Keratinocyte (primary cell): ENCODE measurements at regions not wholly inside any gene's neighbourhood (a gene's known extent, or its start where the extent isn't known, plus 50 kb on each side); places are given as distances from the start of the nearest gene placed in this dataset.

Source experiments
- EZH2 ChIP-seq: IDR thresholded peaks from one replicate; pipeline ENCODE4 v1.6.1; 2012; ENCODE audit warnings: inconsistent platforms, mild to moderate bottlenecking, low read length, moderate library complexity
- TF ChIP-seq, protein P1 (sequence below), 3 experiments: IDR thresholded peaks in 1 of 3; conservative IDR thresholded peaks in 1 of 3; optimal IDR thresholded peaks in 1 of 3; 2 replicates in 2 of 3; 3 replicates in 1 of 3; pipeline versions ENCODE3 to v1.5.1; 2011; ENCODE audit warnings: low read length in 3 of 3, mild to moderate bottlenecking in 3 of 3, moderate library complexity in 2 of 3, control low read depth in 1 of 3, inconsistent platforms in 1 of 3; ENCODE audit not compliant: insufficient read depth in 2 of 3; ENCODE audit errors: extremely low read depth in 1 of 3

DNA sequence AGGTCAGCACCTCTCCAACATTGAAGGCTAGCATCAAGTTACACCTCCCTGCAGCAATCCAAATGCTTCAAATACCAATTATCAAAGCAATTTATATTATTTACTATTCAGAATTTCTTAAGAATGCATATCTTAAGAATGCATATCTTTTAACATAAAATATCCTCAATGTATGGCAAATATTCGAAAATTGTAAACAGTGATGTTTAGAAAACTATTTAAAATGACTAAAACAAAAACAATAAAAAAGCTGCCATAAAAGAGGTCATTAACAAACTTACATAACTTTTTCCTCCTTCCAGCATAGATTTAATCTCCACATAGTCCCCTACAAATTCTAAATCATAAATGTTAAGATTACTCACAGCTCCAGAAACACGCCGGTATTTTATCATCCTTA is 85.1 kb upstream of the SOX6 start:
- TF ChIP-seq, protein P1, sequence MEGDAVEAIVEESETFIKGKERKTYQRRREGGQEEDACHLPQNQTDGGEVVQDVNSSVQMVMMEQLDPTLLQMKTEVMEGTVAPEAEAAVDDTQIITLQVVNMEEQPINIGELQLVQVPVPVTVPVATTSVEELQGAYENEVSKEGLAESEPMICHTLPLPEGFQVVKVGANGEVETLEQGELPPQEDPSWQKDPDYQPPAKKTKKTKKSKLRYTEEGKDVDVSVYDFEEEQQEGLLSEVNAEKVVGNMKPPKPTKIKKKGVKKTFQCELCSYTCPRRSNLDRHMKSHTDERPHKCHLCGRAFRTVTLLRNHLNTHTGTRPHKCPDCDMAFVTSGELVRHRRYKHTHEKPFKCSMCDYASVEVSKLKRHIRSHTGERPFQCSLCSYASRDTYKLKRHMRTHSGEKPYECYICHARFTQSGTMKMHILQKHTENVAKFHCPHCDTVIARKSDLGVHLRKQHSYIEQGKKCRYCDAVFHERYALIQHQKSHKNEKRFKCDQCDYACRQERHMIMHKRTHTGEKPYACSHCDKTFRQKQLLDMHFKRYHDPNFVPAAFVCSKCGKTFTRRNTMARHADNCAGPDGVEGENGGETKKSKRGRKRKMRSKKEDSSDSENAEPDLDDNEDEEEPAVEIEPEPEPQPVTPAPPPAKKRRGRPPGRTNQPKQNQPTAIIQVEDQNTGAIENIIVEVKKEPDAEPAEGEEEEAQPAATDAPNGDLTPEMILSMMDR (optimal IDR thresholded peaks at IDR 0.05 in 1 of 3, IDR thresholded peaks at IDR 0.05 in 1 of 3, conservative IDR thresholded peaks at IDR 0.05 in 1 of 3; ENCODE audit: extremely low read depth in 1 of 3, insufficient read depth in 2 of 3, low read length in 3 of 3), result no peak
- no peak for TF ChIP-seq EZH2
